Fibroblast of mammary gland (primary cell): ENCODE measurements at regions not wholly inside any gene's neighbourhood (a gene's known extent, or its start where the extent isn't known, plus 50 kb on each side); places are given as distances from the start of the nearest gene placed in this dataset.

ENCODE experiments used
- DNase-seq: peaks from one replicate; pipeline ENCODE4 v3.0.0-alpha.2; 2010; ENCODE audit warnings: low read depth
- H3K4me3 ChIP-seq: 2 replicates; pipeline ENCODE4 v1.5.1; 2011; ENCODE audit warnings: low read depth, mild to moderate bottlenecking, low read length, moderate library complexity; ENCODE audit not compliant: control insufficient read depth
- TF ChIP-seq, protein P1 (sequence below): conservative IDR thresholded peaks from 2 replicates; pipeline ENCODE4 v1.5.1; 2011; ENCODE audit warnings: low read depth, low read length, inconsistent platforms; ENCODE audit not compliant: control insufficient read depth, insufficient read depth

DNA sequence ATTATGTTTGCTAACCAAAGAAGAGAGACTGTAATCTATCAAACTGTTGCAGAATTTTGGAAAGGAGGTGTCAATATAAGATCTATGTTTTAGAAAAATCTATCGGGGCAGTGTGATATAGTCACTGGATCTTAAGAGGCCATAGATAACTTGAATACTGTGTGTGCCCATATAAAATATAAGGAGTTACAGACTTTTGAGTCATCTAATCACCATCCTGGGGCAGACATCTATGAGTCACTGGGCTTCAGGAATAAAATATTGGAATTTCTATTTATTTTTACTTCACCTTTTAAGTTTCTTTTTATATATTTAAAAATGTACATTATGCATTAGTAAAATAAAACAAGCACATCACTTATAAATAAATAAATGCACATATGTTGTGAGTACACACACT, 509.3 kb upstream of the MAN1A1 start:
- peak; percentile 45 for DNase-seq
- TF ChIP-seq, protein P1, sequence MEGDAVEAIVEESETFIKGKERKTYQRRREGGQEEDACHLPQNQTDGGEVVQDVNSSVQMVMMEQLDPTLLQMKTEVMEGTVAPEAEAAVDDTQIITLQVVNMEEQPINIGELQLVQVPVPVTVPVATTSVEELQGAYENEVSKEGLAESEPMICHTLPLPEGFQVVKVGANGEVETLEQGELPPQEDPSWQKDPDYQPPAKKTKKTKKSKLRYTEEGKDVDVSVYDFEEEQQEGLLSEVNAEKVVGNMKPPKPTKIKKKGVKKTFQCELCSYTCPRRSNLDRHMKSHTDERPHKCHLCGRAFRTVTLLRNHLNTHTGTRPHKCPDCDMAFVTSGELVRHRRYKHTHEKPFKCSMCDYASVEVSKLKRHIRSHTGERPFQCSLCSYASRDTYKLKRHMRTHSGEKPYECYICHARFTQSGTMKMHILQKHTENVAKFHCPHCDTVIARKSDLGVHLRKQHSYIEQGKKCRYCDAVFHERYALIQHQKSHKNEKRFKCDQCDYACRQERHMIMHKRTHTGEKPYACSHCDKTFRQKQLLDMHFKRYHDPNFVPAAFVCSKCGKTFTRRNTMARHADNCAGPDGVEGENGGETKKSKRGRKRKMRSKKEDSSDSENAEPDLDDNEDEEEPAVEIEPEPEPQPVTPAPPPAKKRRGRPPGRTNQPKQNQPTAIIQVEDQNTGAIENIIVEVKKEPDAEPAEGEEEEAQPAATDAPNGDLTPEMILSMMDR, result no peak
- H3K4me3 ChIP-seq, result no peak overlapping the region

DNA sequence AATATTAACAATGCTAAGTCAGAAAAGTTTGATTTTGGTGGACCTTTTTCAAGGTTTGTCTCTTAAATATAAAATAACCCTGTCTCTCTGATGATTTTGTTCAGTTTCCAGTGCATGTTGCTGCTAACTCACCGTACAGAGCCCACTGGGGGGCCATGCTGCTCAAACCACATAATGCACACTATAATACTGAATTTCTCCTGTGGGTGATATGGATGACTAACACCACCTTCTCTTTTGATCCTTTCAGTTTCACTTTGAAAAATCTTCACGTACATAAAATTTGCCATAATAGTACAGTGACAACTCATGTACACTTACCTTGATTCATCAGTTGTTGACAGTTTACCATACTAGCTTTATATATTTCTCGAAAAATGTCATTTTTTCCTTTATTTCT, 506.6 kb upstream of the MAN1A1 start:
- H3K4me3 ChIP-seq, result no peak overlapping the region
- no peak for DNase-seq
- TF ChIP-seq, protein P1, result no peak

DNA sequence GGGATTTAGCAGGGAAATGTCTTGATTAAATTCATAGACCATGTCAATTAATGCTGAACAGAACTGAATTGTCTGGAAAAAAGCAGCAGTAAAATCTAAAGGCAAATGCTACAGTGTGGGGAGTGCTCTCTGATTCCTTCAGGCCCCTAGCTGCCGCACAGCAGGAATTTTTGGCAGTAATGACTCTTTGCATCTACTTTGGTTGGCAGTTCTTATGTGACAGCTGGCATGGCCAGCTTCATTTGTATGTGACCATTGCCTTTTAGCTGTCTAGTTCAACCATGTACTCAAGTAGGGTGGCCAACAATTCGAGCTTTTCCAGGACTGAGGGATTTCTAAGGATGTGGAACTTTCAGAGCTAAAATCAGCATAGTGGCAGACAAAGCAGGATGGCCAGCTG, 499.1 kb upstream of the MAN1A1 start:
- no peak overlapping the region for H3K4me3 ChIP-seq
- TF ChIP-seq, protein P1, result no peak
- DNase-seq, result no peak

DNA sequence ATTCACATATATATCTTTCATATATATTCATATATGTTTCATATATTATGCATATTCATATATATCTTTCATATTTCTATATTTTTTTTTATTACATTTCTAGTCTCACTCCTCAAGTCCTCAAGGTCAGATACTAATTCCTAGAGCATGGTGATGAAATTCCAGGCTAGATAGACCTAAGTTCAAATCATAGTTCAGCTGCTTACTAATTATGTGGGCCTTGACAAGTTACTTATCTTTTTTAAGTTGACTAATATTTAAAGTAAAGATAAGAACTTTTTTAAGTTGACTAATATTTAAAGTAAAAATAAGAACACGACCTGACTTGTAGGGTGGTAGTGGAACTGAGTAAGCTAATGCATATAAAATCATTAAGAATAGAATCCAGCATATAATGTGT, 495.6 kb upstream of the MAN1A1 start:
- H3K4me3 ChIP-seq, result no peak overlapping the region
- no peak for DNase-seq
- TF ChIP-seq, protein P1, result no peak

DNA sequence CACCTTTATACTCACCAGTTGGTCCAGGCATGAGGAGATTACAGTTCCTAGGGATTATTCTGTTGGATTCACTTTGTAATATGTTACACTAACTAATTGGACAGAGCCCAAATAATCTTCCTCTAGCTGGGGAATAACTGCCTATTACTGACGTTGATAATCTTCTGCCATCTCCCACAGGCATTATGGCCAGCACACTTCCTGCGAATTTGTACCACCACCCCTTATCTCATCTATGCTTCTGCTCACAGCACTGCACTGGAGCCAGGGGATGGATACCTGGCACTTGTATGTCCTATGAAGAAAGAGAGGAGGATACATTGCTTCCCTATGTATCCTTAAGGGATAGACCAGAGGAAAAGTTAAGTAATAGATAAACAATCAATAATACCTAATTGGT, 494.8 kb upstream of the MAN1A1 start:
- no peak overlapping the region for H3K4me3 ChIP-seq
- DNase-seq, result no peak
- TF ChIP-seq, protein P1, result no peak

DNA sequence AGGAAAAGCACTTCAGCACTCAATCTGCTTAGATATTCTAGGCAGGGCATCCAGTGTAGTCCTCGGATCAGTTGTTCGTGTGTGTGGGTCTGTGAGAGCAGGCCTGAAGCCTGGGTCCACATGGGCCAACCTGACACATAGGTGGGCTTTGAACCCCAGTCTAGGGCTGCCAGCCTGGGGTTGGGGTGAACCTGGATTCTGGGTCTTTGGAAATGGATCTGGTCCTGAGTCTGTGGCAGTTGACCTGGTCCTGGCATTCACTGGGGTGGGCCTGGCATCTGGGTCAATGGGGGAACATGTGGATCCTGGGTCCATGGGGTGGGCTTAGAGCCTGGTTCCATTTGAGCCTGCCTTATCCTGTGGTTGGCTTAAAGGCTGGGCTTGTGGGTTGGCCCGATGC, 492.6 kb upstream of the MAN1A1 start:
- TF ChIP-seq, protein P1, result no peak
- DNase-seq, result no peak
- H3K4me3 ChIP-seq, result no peak overlapping the region

DNA sequence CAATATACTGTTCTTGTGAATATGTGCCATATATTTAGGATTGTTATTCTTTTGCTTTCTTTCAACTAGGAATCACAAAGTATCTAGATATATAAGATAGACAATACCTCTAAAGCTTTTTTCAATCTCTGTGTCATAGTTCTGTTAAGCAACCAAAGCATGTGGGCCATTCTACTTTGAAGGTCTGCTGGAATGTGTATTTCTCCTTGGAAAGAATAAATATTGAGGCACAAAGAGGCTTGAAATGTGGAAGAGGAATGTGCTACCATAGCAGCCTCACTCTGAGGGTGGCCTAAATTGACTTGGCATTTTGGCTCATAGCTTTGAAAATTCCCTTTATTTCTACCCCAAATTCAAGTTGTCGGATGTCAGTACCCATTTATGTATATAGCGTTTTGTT, 488.5 kb upstream of the MAN1A1 start:
- no peak overlapping the region for H3K4me3 ChIP-seq
- no peak for DNase-seq
- TF ChIP-seq, protein P1, result no peak
